ENCODE measurements at regions not wholly inside any gene's neighbourhood (a gene's known extent, or its start where the extent isn't known, plus 50 kb on each side); places are given as distances from the start of the nearest gene placed in this dataset.

GRCh38 chr16:73420676-73421075 lies 372.7 kb upstream of the ZFHX3 start:
- no peak for TF ChIP-seq TCF4 (CRISPR knock-in tag; IDR thresholded peaks at IDR 0.05; ENCODE audit: borderline replicate concordance)
- TF ChIP-seq ZFP3 (CRISPR knock-in tag; IDR thresholded peaks at IDR 0.05): no peak
- TF ChIP-seq, protein P1, sequence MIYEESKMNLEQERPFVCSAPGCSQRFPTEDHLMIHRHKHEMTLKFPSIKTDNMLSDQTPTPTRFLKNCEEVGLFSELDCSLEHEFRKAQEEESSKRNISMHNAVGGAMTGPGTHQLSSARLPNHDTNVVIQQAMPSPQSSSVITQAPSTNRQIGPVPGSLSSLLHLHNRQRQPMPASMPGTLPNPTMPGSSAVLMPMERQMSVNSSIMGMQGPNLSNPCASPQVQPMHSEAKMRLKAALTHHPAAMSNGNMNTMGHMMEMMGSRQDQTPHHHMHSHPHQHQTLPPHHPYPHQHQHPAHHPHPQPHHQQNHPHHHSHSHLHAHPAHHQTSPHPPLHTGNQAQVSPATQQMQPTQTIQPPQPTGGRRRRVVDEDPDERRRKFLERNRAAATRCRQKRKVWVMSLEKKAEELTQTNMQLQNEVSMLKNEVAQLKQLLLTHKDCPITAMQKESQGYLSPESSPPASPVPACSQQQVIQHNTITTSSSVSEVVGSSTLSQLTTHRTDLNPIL (CRISPR knock-in tag; IDR thresholded peaks at IDR 0.05; ENCODE audit: low read depth): no peak; the same call in 1 of the 2 replicates
- no peak for TF ChIP-seq ESRRG (CRISPR knock-in tag; IDR thresholded peaks at IDR 0.05)
- TF ChIP-seq ZFP30 (CRISPR knock-in tag; IDR thresholded peaks at IDR 0.05): no peak
- TF ChIP-seq ARNTL (CRISPR knock-in tag; IDR thresholded peaks at IDR 0.05; ENCODE audit: borderline replicate concordance, low read depth): no peak
- no peak for TF ChIP-seq SNAI2 (CRISPR knock-in tag; IDR thresholded peaks at IDR 0.05)
- no peak for TF ChIP-seq BACH2 (CRISPR knock-in tag; IDR thresholded peaks at IDR 0.05; ENCODE audit: borderline replicate concordance)
- no peak for TF ChIP-seq ZNF70 (CRISPR knock-in tag; IDR thresholded peaks at IDR 0.05)
- TF ChIP-seq CSDC2 (CRISPR knock-in tag; IDR thresholded peaks at IDR 0.05): no peak
- no peak for TF ChIP-seq ZNF565 (CRISPR knock-in tag; conservative IDR thresholded peaks at IDR 0.05; ENCODE audit: low read depth)
- TF ChIP-seq PATZ1 (CRISPR knock-in tag; IDR thresholded peaks at IDR 0.05; ENCODE audit: borderline replicate concordance): no peak
- no peak for TF ChIP-seq ZC3H10 (CRISPR knock-in tag; IDR thresholded peaks at IDR 0.05)

Data from SK-N-SH treated with all-trans-retinoic acid at 6 μM for 48 hours (cell line).